HEK293 (cell line): ENCODE measurements at regions not wholly inside any gene's neighbourhood (a gene's known extent, or its start where the extent isn't known, plus 50 kb on each side); places are given as distances from the start of the nearest gene placed in this dataset.

Experiments used
- CTCF ChIA-PET: fragments of 350-600 bp; formaldehyde crosslinking; extraction: SDS; loops from one replicate; lab custom pipeline; 2021; ENCODE audit warnings: antibody characterized with exemption; lab: Yijun Ruan, JAX
- POLR2A ChIA-PET: fragments of 300-600 bp; formaldehyde crosslinking; extraction: SDS; loops from one replicate; lab custom pipeline; 2020; ENCODE audit warnings: antibody characterized with exemption, inconsistent platforms; lab: Yijun Ruan, JAX
- H3K27ac ChIP-seq: fragments of 200-500 bp; sonication (Bioruptor generic); 2 replicates; pipeline ENCODE4 v1.5.1; 2014; ENCODE audit warnings: low read depth, low read length, control low read depth, inconsistent platforms; ENCODE audit errors: extremely low read depth
- H3K36me3 ChIP-seq, 2 experiments: fragments of 200-500 bp in 1 of 2; sonication (Bioruptor generic) in 1 of 2; 1 replicate in 1 of 2; 2 replicates in 1 of 2; pipeline ENCODE4 v1.5.1; 2014 to 2017; ENCODE audit warnings: inconsistent platforms in 2 of 2, low read length in 2 of 2; ENCODE audit not compliant: control insufficient read depth in 2 of 2, insufficient read depth in 1 of 2
- H3K4me1 ChIP-seq: fragments of 200-500 bp; sonication (Bioruptor generic); 2 replicates; pipeline ENCODE4 v1.5.1; 2014; ENCODE audit warnings: mild to moderate bottlenecking, low read length, inconsistent platforms; ENCODE audit not compliant: control insufficient read depth, insufficient read depth
- H3K4me3 ChIP-seq: 2 replicates; pipeline ENCODE4 v1.5.1; 2011; ENCODE audit warnings: low read depth, mild to moderate bottlenecking, control low read depth, low read length, moderate library complexity
- H3K9me3 ChIP-seq: fragments of 200-500 bp; sonication (Bioruptor generic); 2 replicates; pipeline ENCODE4 v1.5.1; 2014; ENCODE audit warnings: low read depth, low read length, inconsistent platforms; ENCODE audit not compliant: control insufficient read depth, insufficient read depth
- GLI2 ChIP-seq: fragments of 450-650 bp; formaldehyde crosslinking; IDR thresholded peaks from 2 replicates; pipeline ENCODE4; 2017; ENCODE audit warnings: missing biosample characterization, missing genetic modification characterization, low read depth, borderline replicate concordance
- KLF7 ChIP-seq: fragments of 450-650 bp; formaldehyde crosslinking; IDR thresholded peaks from 2 replicates; pipeline ENCODE4 v1.5.1; 2016; ENCODE audit warnings: missing biosample characterization, missing genetic modification characterization, borderline replicate concordance
- ZNF274 ChIP-seq, 2 experiments: fragments of 200-500 bp in 1 of 2; fragments of 450-650 bp in 1 of 2; sonication (Bioruptor generic) in 1 of 2; formaldehyde crosslinking in 1 of 2; IDR thresholded peaks; 2 replicates each; pipeline versions ENCODE4 v1.5.1 to v1.6.1; 2014 to 2016; ENCODE audit warnings: borderline replicate concordance in 1 of 2, inconsistent platforms in 1 of 2, low read length in 1 of 2, missing biosample characterization in 1 of 2, missing genetic modification characterization in 1 of 2
- ZNF404 ChIP-seq: fragments of 450-650 bp; formaldehyde crosslinking; IDR thresholded peaks from 2 replicates; pipeline ENCODE4 v1.5.1; 2017; ENCODE audit warnings: missing biosample characterization, missing genetic modification characterization
- ZNF510 ChIP-seq: fragments of 450-650 bp; formaldehyde crosslinking; IDR thresholded peaks from 2 replicates; pipeline ENCODE4 v1.5.1; 2018; ENCODE audit warnings: mild to moderate bottlenecking, missing genetic modification characterization, missing biosample characterization; ENCODE audit not compliant: insufficient replicate concordance
- ZNF548 ChIP-seq: fragments of 450-650 bp; formaldehyde crosslinking; IDR thresholded peaks from 2 replicates; pipeline ENCODE4 v1.5.1; 2016; ENCODE audit warnings: missing biosample characterization, missing genetic modification characterization
- ZNF555 ChIP-seq: fragments of 450-650 bp; formaldehyde crosslinking; conservative IDR thresholded peaks from 2 replicates; pipeline ENCODE4 v1.5.1; 2017; ENCODE audit warnings: missing biosample characterization, mild to moderate bottlenecking, missing genetic modification characterization, inconsistent platforms
- TF ChIP-seq, protein P1 (sequence below): fragments of 450-650 bp; formaldehyde crosslinking; IDR thresholded peaks from 2 replicates; pipeline ENCODE4 v1.5.1; 2016; ENCODE audit warnings: missing biosample characterization, missing genetic modification characterization
- TF ChIP-seq, protein P2 (sequence below): fragments of 450-650 bp; formaldehyde crosslinking; IDR thresholded peaks from 2 replicates; pipeline ENCODE4 v1.5.1; 2017; ENCODE audit warnings: missing biosample characterization, missing genetic modification characterization
- TF ChIP-seq, protein P3 (sequence below): fragments of 450-650 bp; formaldehyde crosslinking; IDR thresholded peaks from 2 replicates; pipeline ENCODE4 v1.5.1; 2016; ENCODE audit warnings: missing biosample characterization, missing genetic modification characterization, borderline replicate concordance
- TF ChIP-seq, protein P4 (sequence below): fragments of 450-650 bp; formaldehyde crosslinking; IDR thresholded peaks from 2 replicates; pipeline ENCODE4 v1.5.1; 2016; ENCODE audit warnings: missing biosample characterization, missing genetic modification characterization, low read depth

DNA sequence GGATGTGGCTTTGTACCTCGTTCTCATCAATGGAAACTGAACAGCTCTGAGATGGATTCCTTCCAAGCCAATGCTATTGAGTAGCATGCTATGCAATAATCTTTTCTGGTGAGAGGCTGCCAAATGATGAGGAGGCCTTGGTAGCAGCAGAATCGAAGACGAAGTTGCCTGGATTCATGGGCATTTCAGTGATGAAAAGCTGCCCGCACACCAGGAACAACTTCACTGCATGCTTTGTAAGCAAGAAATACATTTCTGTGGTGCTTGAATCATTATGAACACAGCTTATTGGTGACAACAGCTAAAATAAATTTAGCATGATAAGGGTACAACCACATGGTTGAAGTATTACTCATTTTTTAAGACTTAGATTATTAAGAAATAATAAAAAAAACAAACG lies 246.8 kb upstream of the ROBO1 start (continued):
- TF ChIP-seq, protein P1, sequence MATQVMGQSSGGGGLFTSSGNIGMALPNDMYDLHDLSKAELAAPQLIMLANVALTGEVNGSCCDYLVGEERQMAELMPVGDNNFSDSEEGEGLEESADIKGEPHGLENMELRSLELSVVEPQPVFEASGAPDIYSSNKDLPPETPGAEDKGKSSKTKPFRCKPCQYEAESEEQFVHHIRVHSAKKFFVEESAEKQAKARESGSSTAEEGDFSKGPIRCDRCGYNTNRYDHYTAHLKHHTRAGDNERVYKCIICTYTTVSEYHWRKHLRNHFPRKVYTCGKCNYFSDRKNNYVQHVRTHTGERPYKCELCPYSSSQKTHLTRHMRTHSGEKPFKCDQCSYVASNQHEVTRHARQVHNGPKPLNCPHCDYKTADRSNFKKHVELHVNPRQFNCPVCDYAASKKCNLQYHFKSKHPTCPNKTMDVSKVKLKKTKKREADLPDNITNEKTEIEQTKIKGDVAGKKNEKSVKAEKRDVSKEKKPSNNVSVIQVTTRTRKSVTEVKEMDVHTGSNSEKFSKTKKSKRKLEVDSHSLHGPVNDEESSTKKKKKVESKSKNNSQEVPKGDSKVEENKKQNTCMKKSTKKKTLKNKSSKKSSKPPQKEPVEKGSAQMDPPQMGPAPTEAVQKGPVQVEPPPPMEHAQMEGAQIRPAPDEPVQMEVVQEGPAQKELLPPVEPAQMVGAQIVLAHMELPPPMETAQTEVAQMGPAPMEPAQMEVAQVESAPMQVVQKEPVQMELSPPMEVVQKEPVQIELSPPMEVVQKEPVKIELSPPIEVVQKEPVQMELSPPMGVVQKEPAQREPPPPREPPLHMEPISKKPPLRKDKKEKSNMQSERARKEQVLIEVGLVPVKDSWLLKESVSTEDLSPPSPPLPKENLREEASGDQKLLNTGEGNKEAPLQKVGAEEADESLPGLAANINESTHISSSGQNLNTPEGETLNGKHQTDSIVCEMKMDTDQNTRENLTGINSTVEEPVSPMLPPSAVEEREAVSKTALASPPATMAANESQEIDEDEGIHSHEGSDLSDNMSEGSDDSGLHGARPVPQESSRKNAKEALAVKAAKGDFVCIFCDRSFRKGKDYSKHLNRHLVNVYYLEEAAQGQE, result no peak

DNA sequence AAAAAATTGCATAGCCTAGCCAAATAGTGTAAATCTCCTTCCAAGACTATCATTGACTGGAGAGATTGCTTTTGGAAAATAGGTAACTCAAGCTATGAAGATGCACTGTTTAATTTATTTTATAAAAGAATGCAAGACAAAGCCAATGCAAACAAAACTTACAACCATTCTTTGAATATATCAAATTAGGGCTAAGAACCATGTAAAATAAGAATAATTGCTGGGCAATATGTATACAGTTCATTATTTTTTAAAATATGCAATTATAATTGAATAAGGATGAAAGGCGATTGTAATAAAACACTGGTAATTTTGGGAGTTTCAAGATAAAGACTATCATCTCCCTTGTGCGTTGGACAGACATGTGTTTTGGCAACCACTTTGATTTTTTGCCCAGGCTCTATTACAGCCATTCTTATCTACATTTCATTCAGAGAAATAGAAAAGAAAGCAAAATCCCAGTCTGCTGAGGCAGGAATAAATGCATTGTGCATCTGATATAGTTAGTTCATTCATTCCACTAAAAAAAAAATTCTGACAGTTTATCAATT lies 242.3 kb upstream of the ROBO1 start:
- H3K36me3 ChIP-seq, result no peaks in the 10 kb centered on the region
- CTCF ChIA-PET, result no interaction called here
- H3K27ac ChIP-seq, result no peak overlapping the region
- TF ChIP-seq ZNF404 (no peak), ZNF548 (tag by site-specific recombination) (no peak), KLF7 (no peak), ZNF555 (tag by site-specific recombination) (no peak)
- TF ChIP-seq, protein P2, sequence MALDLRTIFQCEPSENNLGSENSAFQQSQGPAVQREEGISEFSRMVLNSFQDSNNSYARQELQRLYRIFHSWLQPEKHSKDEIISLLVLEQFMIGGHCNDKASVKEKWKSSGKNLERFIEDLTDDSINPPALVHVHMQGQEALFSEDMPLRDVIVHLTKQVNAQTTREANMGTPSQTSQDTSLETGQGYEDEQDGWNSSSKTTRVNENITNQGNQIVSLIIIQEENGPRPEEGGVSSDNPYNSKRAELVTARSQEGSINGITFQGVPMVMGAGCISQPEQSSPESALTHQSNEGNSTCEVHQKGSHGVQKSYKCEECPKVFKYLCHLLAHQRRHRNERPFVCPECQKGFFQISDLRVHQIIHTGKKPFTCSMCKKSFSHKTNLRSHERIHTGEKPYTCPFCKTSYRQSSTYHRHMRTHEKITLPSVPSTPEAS, result no peak
- TF ChIP-seq, protein P3, sequence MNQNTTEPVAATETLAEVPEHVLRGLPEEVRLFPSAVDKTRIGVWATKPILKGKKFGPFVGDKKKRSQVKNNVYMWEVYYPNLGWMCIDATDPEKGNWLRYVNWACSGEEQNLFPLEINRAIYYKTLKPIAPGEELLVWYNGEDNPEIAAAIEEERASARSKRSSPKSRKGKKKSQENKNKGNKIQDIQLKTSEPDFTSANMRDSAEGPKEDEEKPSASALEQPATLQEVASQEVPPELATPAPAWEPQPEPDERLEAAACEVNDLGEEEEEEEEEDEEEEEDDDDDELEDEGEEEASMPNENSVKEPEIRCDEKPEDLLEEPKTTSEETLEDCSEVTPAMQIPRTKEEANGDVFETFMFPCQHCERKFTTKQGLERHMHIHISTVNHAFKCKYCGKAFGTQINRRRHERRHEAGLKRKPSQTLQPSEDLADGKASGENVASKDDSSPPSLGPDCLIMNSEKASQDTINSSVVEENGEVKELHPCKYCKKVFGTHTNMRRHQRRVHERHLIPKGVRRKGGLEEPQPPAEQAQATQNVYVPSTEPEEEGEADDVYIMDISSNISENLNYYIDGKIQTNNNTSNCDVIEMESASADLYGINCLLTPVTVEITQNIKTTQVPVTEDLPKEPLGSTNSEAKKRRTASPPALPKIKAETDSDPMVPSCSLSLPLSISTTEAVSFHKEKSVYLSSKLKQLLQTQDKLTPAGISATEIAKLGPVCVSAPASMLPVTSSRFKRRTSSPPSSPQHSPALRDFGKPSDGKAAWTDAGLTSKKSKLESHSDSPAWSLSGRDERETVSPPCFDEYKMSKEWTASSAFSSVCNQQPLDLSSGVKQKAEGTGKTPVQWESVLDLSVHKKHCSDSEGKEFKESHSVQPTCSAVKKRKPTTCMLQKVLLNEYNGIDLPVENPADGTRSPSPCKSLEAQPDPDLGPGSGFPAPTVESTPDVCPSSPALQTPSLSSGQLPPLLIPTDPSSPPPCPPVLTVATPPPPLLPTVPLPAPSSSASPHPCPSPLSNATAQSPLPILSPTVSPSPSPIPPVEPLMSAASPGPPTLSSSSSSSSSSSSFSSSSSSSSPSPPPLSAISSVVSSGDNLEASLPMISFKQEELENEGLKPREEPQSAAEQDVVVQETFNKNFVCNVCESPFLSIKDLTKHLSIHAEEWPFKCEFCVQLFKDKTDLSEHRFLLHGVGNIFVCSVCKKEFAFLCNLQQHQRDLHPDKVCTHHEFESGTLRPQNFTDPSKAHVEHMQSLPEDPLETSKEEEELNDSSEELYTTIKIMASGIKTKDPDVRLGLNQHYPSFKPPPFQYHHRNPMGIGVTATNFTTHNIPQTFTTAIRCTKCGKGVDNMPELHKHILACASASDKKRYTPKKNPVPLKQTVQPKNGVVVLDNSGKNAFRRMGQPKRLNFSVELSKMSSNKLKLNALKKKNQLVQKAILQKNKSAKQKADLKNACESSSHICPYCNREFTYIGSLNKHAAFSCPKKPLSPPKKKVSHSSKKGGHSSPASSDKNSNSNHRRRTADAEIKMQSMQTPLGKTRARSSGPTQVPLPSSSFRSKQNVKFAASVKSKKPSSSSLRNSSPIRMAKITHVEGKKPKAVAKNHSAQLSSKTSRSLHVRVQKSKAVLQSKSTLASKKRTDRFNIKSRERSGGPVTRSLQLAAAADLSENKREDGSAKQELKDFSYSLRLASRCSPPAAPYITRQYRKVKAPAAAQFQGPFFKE (tag by site-specific recombination), result no peak
- H3K9me3 ChIP-seq, result no peaks in the 10 kb centered on the region
- POLR2A ChIA-PET, result no interaction called here
- H3K4me1 ChIP-seq, result no peaks in the 10 kb centered on the region
- no peak overlapping the region for H3K4me3 ChIP-seq

GRCh38 chr3:80007522-80007921 lies 239.7 kb upstream of the ROBO1 start:
- no peaks in the 10 kb centered on the region for H3K4me1 ChIP-seq
- POLR2A ChIA-PET, result no interaction called here
- CTCF ChIA-PET, result no interaction called here
- TF ChIP-seq ZNF510 (no peak), GLI2 (tag by site-specific recombination) (no peak), ZNF274 (IDR thresholded peaks at IDR 0.05; ENCODE audit: low read length) (no peak), ZNF274 (tag by site-specific recombination; IDR thresholded peaks at IDR 0.05; ENCODE audit: borderline replicate concordance) (no peak)
- TF ChIP-seq, protein P4, sequence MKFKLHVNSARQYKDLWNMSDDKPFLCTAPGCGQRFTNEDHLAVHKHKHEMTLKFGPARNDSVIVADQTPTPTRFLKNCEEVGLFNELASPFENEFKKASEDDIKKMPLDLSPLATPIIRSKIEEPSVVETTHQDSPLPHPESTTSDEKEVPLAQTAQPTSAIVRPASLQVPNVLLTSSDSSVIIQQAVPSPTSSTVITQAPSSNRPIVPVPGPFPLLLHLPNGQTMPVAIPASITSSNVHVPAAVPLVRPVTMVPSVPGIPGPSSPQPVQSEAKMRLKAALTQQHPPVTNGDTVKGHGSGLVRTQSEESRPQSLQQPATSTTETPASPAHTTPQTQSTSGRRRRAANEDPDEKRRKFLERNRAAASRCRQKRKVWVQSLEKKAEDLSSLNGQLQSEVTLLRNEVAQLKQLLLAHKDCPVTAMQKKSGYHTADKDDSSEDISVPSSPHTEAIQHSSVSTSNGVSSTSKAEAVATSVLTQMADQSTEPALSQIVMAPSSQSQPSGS (tag by site-specific recombination), result peak; percentile 59; the same call in 1 of the 2 replicates
- TF ChIP-seq, all 188 proteins: peak for 1
- Histone ChIP-seq H3K36me3 (no peaks in the 10 kb centered on the region), H3K4me3 (no peak overlapping the region), H3K27ac (no peak overlapping the region), H3K9me3 (no peaks in the 10 kb centered on the region)
